ENCODE measurements at regions not wholly inside any gene's neighbourhood (a gene's known extent, or its start where the extent isn't known, plus 50 kb on each side); places are given as distances from the start of the nearest gene placed in this dataset.

- FAIRE-seq, result no peak
- no peak for TF ChIP-seq POLR2AphosphoS5 (IDR thresholded peaks at IDR 0.05; ENCODE audit: low read depth, low read length)
- no peak for TF ChIP-seq POLR2A (IDR thresholded peaks at IDR 0.05; ENCODE audit: low read depth, low read length)
- no peak for TF ChIP-seq TAF1 (IDR thresholded peaks at IDR 0.05; ENCODE audit: borderline replicate concordance, low read depth, low read length)
- no peak for DNase-seq (ENCODE audit: insufficient read length)
Observed at GRCh38 chr9:38194870-38195269, 125.8 kb upstream of the SHB start.

DNA sequence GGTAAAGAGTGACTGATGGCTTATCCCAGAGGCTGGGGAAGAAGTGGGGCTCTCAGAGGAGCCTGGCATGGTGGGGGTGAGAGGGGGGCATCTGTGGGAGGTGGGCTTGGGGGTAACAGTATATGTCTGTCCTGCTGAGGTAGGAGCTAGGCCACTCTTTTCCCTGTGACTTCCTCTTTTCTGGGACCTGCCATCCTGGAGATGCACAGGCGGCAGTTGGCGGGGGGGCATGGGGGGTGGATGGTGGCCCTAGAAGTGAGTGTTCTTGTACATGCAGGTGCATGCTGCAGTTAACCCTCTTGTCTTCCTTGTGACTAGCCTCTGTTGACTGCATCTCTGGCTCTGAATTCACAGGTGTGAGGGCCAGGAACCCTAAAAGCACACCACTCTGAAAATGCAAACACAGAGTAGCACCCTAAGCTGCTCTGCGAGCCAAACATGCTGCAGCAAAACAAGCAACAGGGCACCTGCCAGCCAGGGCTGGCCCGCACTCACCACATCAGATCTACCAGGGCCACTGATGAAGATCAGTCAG is 123.8 kb upstream of the SHB start:
- TF ChIP-seq POLR2AphosphoS5 (IDR thresholded peaks at IDR 0.05; ENCODE audit: low read depth, low read length) (no peak), POLR2A (IDR thresholded peaks at IDR 0.05; ENCODE audit: low read depth, low read length) (no peak), TAF1 (IDR thresholded peaks at IDR 0.05; ENCODE audit: borderline replicate concordance, low read depth, low read length) (no peak)
- DNase-seq (ENCODE audit: insufficient read length) (no peak), FAIRE-seq (no peak)

DNA sequence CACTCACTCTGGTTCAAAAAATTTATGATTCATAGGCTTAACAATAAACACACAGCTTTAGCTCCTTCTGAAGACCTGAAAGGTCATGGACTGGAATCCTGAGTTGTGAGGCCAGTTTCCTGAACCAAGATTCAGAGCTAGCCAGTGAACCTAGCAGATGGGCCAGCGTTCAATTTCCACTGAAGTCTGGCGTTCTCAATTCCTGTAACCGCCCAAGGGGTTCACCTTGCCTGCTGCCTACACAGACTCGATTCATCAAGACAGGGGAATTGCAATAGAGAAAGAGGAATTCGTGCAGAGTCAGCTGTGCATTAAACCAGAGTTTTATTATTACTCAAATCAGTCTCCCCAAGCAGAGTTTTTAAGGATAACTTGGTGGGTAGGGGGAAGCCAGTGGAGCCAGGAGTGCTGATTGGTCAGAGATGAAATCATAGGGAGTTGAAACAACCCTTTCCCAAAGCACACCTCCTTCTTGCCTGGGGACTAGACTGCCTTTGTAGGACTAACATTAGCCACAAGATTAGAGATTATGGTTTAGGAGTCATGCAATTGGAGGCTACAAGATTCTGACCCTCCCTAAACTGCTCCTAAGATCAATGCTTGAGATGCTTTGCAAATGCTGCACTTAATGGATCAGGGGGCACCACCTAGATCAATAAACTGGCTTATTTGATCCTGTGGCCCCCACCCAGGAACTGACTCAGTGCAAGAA is 117.5 kb upstream of the SHB start:
- no peak for TF ChIP-seq POLR2AphosphoS5 (IDR thresholded peaks at IDR 0.05; ENCODE audit: low read depth, low read length)
- DNase-seq (ENCODE audit: insufficient read length), result no peak
- FAIRE-seq, result no peak

DNA sequence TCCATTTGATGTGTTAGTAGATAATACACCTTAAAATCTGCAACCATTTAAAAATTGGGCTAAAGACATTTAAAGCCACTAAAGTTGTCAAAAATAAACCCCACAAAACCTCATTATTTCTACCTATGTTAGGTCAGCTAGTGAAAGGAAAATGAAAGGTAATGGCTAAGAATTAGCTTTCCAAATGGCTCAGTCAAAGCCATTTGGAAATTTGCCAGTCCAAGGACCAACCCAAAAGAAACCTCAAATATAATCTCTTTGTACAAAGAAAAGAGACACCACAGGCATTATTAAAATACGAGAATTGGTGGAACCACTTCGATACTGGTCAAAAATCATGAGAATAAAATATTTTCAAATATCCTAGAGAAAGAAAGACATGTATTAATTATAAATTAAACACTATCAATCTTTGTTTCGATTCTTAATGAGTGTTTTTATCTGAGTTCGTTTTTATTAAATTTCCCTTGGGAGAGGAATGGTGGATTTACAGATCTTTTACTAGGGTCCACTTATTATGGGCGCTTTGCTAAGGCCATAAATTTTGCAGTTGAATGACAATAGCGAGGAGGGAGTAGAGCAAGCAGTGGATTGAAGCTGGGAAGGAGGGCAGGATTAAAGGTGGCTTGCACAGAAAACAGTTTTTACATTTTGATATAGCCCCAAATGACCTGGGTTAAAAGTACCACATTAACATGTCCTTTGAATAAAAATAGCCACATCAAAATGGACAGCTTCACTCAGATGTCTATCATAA is 116.8 kb upstream of the SHB start:
- FAIRE-seq, result no peak
- TF ChIP-seq TAF1 (IDR thresholded peaks at IDR 0.05; ENCODE audit: borderline replicate concordance, low read depth, low read length), result no peak
- no peak for TF ChIP-seq POLR2A (IDR thresholded peaks at IDR 0.05; ENCODE audit: low read depth, low read length)
- TF ChIP-seq POLR2AphosphoS5 (IDR thresholded peaks at IDR 0.05; ENCODE audit: low read depth, low read length), result no peak
- DNase-seq (ENCODE audit: insufficient read length), result no peak

DNA sequence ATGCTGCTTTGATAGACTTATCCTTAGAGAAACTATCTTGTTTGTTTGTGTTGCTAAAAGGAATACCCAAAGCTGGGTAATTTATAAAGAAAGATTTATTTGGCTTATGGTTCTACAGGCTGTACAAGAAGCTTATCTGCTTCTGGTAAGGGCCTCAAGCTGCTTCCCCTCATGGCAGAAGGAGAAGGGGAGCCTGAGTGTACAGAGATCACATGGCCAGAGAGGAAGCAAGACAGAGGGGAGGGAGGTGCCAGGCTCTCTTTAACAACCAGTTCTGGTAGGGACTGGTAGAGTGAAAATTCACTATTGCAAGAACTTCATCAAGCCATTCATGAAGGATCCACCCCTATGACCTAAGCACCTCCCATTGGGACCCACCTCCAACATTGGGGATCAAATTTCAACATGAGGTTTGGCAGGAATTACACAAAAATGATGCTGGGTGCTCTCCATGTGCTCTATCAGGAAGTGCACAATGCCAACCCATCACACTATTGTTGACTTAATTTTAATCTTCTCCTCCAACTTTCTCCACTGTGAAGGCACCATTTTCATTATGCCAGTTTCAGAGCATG is 115.1 kb upstream of the SHB start:
- DNase-seq (ENCODE audit: insufficient read length) (no peak), FAIRE-seq (no peak)
- no peak for TF ChIP-seq POLR2A (IDR thresholded peaks at IDR 0.05; ENCODE audit: low read depth, low read length)
- no peak for TF ChIP-seq POLR2AphosphoS5 (IDR thresholded peaks at IDR 0.05; ENCODE audit: low read depth, low read length)
- TF ChIP-seq TAF1 (IDR thresholded peaks at IDR 0.05; ENCODE audit: borderline replicate concordance, low read depth, low read length), result no peak

GRCh38 chr9:38182321-38182720 is 113.3 kb upstream of the SHB start:
- FAIRE-seq, result no peak
- DNase-seq (ENCODE audit: insufficient read length), result no peak
- TF ChIP-seq POLR2AphosphoS5 (IDR thresholded peaks at IDR 0.05; ENCODE audit: low read depth, low read length), result no peak
- no peak for TF ChIP-seq TAF1 (IDR thresholded peaks at IDR 0.05; ENCODE audit: borderline replicate concordance, low read depth, low read length)
- no peak for TF ChIP-seq POLR2A (IDR thresholded peaks at IDR 0.05; ENCODE audit: low read depth, low read length)

- FAIRE-seq, result no peak
- DNase-seq (ENCODE audit: insufficient read length), result no peak
- TF ChIP-seq TAF1 (IDR thresholded peaks at IDR 0.05; ENCODE audit: borderline replicate concordance, low read depth, low read length) (no peak), POLR2AphosphoS5 (IDR thresholded peaks at IDR 0.05; ENCODE audit: low read depth, low read length) (no peak), POLR2A (IDR thresholded peaks at IDR 0.05; ENCODE audit: low read depth, low read length) (no peak)
Observed at GRCh38 chr9:38181866-38182265, 112.8 kb upstream of the SHB start.

GRCh38 chr9:38181232-38181631 is 112.2 kb upstream of the SHB start:
- FAIRE-seq (no peak), DNase-seq (ENCODE audit: insufficient read length) (no peak)
- TF ChIP-seq POLR2AphosphoS5 (IDR thresholded peaks at IDR 0.05; ENCODE audit: low read depth, low read length) (no peak), TAF1 (IDR thresholded peaks at IDR 0.05; ENCODE audit: borderline replicate concordance, low read depth, low read length) (no peak), POLR2A (IDR thresholded peaks at IDR 0.05; ENCODE audit: low read depth, low read length) (no peak)

DNA sequence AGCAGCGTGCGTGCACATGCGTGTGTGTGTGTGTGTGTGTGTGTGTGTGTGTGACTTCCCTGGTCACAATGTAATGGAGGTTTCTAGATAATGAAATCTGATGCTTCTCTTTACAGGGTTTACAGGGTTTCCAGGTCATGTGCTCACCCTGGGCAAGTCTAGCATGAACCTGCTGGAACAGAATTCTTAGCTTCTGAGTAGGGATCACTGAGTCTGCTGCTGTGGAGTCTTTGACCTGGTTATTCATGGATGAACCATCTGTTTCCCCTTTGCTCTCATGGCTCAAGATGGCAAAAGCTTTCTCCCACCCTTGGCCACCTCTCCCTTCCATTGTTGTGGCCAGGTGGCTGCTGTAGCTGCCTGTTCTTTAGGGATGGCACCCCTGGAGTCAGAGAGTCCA is 111.6 kb upstream of the SHB start:
- FAIRE-seq, result no peak
- TF ChIP-seq POLR2AphosphoS5 (IDR thresholded peaks at IDR 0.05; ENCODE audit: low read depth, low read length), result no peak
- TF ChIP-seq POLR2A (IDR thresholded peaks at IDR 0.05; ENCODE audit: low read depth, low read length), result no peak
- no peak for DNase-seq (ENCODE audit: insufficient read length)

DNA sequence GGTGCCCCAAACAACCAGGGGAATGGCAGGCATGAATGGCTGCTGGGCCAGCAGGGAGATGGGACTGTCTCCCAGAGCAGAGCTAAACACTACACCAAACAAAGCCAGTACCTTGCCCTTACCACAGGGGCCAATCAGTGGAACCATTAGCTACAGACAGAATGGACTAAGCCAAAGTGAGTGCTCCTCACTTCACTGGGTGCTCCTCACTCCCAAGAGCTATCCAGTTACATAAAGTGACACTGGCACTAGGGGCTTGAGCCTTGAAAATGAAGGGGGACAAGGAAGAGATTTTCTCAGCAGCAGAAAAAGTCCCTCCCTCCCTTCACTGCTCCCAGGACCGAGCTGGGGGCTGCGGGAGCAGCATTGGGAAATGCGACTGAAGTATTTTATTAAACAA is 110.9 kb upstream of the SHB start:
- DNase-seq (ENCODE audit: insufficient read length), result no peak
- TF ChIP-seq TAF1 (IDR thresholded peaks at IDR 0.05; ENCODE audit: borderline replicate concordance, low read depth, low read length) (no peak), POLR2A (IDR thresholded peaks at IDR 0.05; ENCODE audit: low read depth, low read length) (no peak), POLR2AphosphoS5 (IDR thresholded peaks at IDR 0.05; ENCODE audit: low read depth, low read length) (no peak)
- FAIRE-seq, result no peak

GRCh38 chr9:38178237-38178636 is 109.2 kb upstream of the SHB start:
- no peak for DNase-seq (ENCODE audit: insufficient read length)

DNA sequence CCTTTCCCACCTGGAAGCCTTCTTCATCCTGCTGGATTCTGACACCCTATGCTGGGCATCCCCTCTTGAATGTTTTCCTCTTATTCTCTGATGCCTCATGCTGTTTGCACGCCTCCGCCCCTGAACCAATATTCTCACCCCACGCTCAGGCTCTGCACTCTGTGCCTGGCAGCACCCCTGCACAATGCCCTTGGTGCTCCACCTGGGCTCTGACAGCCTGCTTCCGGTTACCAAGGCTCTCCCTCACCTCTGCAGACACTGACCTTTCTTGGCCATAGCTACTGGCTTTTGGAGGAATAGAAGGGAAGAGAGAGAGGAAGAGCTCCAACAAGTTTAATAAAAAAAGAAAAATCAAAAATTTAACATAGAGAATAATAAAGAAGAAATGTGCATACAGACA is 108.7 kb upstream of the SHB start:
- no peak for TF ChIP-seq POLR2AphosphoS5 (IDR thresholded peaks at IDR 0.05; ENCODE audit: low read depth, low read length)
- no peak for TF ChIP-seq TAF1 (IDR thresholded peaks at IDR 0.05; ENCODE audit: borderline replicate concordance, low read depth, low read length)
- TF ChIP-seq POLR2A (IDR thresholded peaks at IDR 0.05; ENCODE audit: low read depth, low read length), result no peak
- DNase-seq (ENCODE audit: insufficient read length) (no peak), FAIRE-seq (no peak)

More at GRCh38 chr9:38178237-38178636, 109.2 kb upstream of the SHB start:
- TF ChIP-seq POLR2A (IDR thresholded peaks at IDR 0.05; ENCODE audit: low read depth, low read length) (no peak), TAF1 (IDR thresholded peaks at IDR 0.05; ENCODE audit: borderline replicate concordance, low read depth, low read length) (no peak), POLR2AphosphoS5 (IDR thresholded peaks at IDR 0.05; ENCODE audit: low read depth, low read length) (no peak)
- FAIRE-seq, result no peak
